ENCODE measurements at regions not wholly inside any gene's neighbourhood (a gene's known extent, or its start where the extent isn't known, plus 50 kb on each side); places are given as distances from the start of the nearest gene placed in this dataset.

GRCh38 chr2:128394007-128394730, 75.5 kb upstream of the HS6ST1 start:
- CTCF ChIA-PET (ENCODE audit: low intra/inter-chr PET ratio), result no interaction called here
- no peak for FAIRE-seq
- WGBS (ENCODE audit: insufficient coverage, low coverage, missing lambda C conversion rate), result under 1% methylated on average over 11 of the region's 11 CpGs

More at GRCh38 chr2:128394007-128394730, 75.5 kb upstream of the HS6ST1 start:
- Histone ChIP-seq H3K36me3 (ENCODE audit: control insufficient read depth, insufficient read depth, low read length) (no peaks in the 10 kb centered on the region), H2AFZ (ENCODE audit: low read depth, low read length) (no peak overlapping the region), H3K9ac (ENCODE audit: insufficient read depth in 1 of 2, low read depth in 2 of 2, low read length in 2 of 2) (no peak overlapping the region), H3K4me2 (ENCODE audit: insufficient read depth, low read length) (no peak overlapping the region), H4K20me1 (replicated peaks; ENCODE audit: control insufficient read depth, insufficient read depth, low read length) (no peaks in the 10 kb centered on the region; the same call in 1 of the 2 replicates), H3K9me1 (ENCODE audit: control insufficient read depth, insufficient read depth, low read length) (no peaks in the 10 kb centered on the region), H3K27me3 (ENCODE audit: control insufficient read depth in 2 of 2, insufficient read depth in 2 of 2, low read length in 2 of 2) (peaks cover 11 to 56% of the 10 kb centered on the region in 2 experiments; a peak in 4 of 5 replicates), H3K27ac (ENCODE audit: extremely low read depth, low read depth, low read length) (no peak overlapping the region), H3K79me2 (ENCODE audit: control insufficient read depth, insufficient read depth, low read length) (no peaks in the 10 kb centered on the region), H3K4me1 (replicated peaks in 1 of 2; ENCODE audit: control insufficient read depth in 2 of 2, insufficient read depth in 2 of 2, low read length in 2 of 2) (peaks cover 4 to 6% of the 10 kb centered on the region in 2 experiments; a peak in 2 of 5 replicates), H3K4me3 (no peak overlapping the region), H3K9me3 (replicated peaks; ENCODE audit: control insufficient read depth, insufficient read depth, low read depth, low read length) (no peaks in the 10 kb centered on the region)
- ATAC-seq, result no peak
- POLR2A ChIA-PET, result interaction anchor here (0.7 kb wide), 1 partner anchor 12 kb away, joined by 3 read pairs; no protein-coding TSS in a partner anchor
- no TSS peak for BruUV-seq (replicated peaks)
- DNase-seq (ENCODE audit: extremely low read depth in 1 of 4, low spot score in 3 of 4), result no peak
- intact Hi-C loops (cut with micrococcal nuclease) (no loop called here), in situ Hi-C loops (cut with MboI) (no loop called here)
- TF ChIP-seq MEIS2 (IDR thresholded peaks at IDR 0.05; ENCODE audit: partially characterized antibody) (peak; percentile 64), MAFG (tag; conservative IDR thresholded peaks at IDR 0.05) (peak; percentile 86), MAFK (IDR thresholded peaks at IDR 0.05; ENCODE audit: low read length) (peak; percentile 76), NR0B1 (IDR thresholded peaks at IDR 0.05; ENCODE audit: partially characterized antibody) (no peak), C11orf30 (IDR thresholded peaks at IDR 0.05; ENCODE audit: low read depth) (peak; percentile 81), ZNF316 (IDR thresholded peaks at IDR 0.05) (peak; percentile 89), KDM4B (IDR thresholded peaks at IDR 0.05; ENCODE audit: borderline replicate concordance in 2 of 2, low read depth in 1 of 2) (no peak), PBX2 (CRISPR knock-in tag; IDR thresholded peaks at IDR 0.05; ENCODE audit: low read depth) (no peak), PBX2 (tag; conservative IDR thresholded peaks at IDR 0.05; ENCODE audit: low read depth) (peak; percentile 70), ZNF143 (CRISPR knock-in tag; IDR thresholded peaks at IDR 0.05) (no peak), PHF20 (IDR thresholded peaks at IDR 0.05; ENCODE audit: partially characterized antibody) (no peak), KDM1A (IDR thresholded peaks at IDR 0.05) (no peak), MAFF (IDR thresholded peaks at IDR 0.05; ENCODE audit: low read length) (peak; percentile 69), PKNOX1 (IDR thresholded peaks at IDR 0.05) (peak; percentile 25; the same call in 1 of the 2 replicates)
